ENCODE measurements at regions not wholly inside any gene's neighbourhood (a gene's known extent, or its start where the extent isn't known, plus 50 kb on each side); places are given as distances from the start of the nearest gene placed in this dataset.
A peak's percentile ranks its signal among the peaks of the same experiment; 100 is the strongest.
"Not testable (repeated sequence)": the region's sequence is repeated elsewhere in the genome, so short reads cannot be mapped to it uniquely, and the experiment has no call there.

DNA sequence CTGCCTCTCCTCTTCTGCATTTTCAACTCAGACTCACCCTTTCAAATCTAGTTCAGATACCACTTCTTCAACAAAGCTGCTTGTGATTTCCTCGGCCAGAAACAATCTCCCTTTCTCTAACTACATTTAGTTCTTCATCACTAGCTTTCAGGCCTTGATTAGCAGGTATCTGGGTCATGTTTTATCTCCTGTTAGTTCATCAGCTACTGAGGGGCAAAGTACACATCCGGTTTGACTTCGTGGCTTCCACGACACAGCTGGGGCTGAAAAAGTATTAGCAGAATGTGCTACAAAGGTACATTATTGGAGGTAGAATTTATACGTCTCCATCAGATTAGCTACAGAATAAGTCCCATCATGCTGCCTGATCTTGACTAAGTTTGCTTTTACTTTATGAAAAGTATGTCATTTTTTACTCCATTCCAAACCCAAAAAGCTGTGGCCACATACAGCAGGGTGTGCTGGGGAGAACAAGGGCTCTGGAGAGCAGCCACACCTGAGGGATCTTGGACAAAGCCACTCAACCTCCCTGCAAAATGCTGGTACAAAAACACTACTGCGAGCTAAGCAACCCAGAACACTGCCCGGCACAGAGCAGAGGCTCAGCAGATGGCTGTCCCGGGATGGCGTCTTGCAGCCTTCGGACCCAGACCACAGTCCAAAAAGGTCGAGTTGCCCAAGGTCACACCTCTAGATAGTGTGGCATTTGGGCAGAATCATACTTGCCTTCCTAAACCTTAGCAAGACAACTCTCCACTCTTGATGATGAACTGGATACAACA, 120.5 kb upstream of the PRKX start:
- H3K27ac ChIP-seq, H3K27me3 ChIP-seq, H3K4me3 ChIP-seq, H3K36me3 ChIP-seq, DNase-seq, H3K9me3 ChIP-seq, H3K4me1 ChIP-seq: not testable (repeated sequence)

DNA sequence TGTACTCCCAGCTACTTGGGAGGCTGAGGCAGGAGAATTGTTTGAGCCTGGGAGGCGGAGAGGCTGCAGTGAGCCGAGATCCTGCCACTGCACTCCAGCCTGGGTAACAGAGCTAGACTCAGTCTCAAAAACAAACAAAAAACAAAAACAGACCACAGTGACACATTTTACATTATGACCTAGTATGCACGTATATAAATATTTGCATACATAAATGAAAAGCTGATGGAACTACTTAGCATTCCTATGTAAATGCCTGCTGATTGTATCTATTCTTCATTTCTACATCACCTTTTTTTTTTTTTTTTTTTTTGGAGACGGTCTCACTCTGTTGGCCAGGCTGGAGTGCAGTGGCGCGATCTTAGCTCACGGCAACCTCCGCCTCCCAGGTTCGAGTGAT, 116.6 kb upstream of the PRKX start:
- not testable (repeated sequence) for H3K27me3 ChIP-seq, H3K9me3 ChIP-seq, DNase-seq, H3K36me3 ChIP-seq, H3K27ac ChIP-seq, H3K4me3 ChIP-seq, H3K4me1 ChIP-seq

- H3K27ac ChIP-seq, H3K4me3 ChIP-seq, H3K9me3 ChIP-seq, DNase-seq, H3K36me3 ChIP-seq, H3K4me1 ChIP-seq, H3K27me3 ChIP-seq: not testable (repeated sequence)
Measured at GRCh38 chrX:3829041-3829531, 115.6 kb upstream of the PRKX start.

DNA sequence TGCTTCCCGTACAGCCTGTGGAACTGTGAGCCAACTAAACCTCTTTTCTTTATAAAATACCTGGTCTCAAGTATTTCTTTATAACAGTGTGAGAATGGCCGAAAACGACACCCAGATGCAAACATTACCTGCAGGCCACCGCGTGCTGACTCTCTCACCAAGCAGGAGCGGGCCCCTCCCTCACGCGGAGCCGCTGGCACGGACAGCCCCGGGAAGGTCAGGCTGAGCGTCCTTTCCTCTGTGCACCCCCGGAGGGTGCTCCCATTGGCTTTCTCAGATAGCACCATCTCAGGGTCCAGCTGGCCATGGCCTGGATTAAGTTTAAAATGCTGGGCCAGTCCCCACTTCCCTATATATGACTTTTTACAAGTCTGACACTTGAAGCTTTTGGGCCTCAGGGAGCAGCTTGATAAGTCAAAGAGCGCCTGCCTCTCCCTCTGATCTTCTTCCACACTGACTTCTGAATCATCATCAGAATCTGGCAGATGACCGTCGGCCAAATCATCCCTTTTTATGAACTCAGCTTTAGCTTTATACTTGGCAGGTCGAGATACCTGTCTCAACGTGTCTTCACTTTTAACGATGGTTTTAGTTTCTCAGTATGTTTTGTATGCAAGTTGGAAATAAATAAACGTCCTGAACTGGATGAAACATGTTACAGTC, 115.1 kb upstream of the PRKX start:
- H3K36me3 ChIP-seq, DNase-seq, H3K4me3 ChIP-seq, H3K4me1 ChIP-seq, H3K27ac ChIP-seq, H3K27me3 ChIP-seq, H3K9me3 ChIP-seq: not testable (repeated sequence)

DNA sequence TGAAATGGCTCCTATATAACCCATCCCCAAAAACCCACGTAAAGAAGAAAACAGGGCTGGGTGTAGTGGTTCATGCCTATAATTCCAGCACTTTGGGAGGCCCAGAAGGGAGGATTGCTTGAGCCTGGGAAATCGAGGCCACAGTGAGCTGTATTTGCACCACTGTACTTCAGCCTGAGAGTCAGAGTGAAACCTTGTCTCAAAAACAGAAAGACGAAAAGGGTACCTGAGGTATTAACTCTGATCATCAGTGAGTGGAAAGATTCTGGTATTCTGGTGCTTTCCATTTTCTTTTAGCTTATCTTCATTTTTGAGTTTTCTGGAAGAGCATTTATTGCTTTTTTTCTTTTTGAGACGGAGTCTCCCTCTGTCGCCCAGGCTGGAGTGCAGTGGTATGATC, 110.6 kb upstream of the PRKX start:
- not testable (repeated sequence) for H3K27me3 ChIP-seq, H3K4me3 ChIP-seq, H3K36me3 ChIP-seq, DNase-seq, H3K27ac ChIP-seq, H3K9me3 ChIP-seq, H3K4me1 ChIP-seq

GRCh38 chrX:3820167-3820566, 106.7 kb upstream of the PRKX start:
- no peaks in the 10 kb centered on the region for H3K9me3 ChIP-seq
- H3K27me3 ChIP-seq = no peaks in the 10 kb centered on the region
- TF ChIP-seq POLR2A (IDR thresholded peaks at IDR 0.05) = no peak
- TF ChIP-seq, protein P1, sequence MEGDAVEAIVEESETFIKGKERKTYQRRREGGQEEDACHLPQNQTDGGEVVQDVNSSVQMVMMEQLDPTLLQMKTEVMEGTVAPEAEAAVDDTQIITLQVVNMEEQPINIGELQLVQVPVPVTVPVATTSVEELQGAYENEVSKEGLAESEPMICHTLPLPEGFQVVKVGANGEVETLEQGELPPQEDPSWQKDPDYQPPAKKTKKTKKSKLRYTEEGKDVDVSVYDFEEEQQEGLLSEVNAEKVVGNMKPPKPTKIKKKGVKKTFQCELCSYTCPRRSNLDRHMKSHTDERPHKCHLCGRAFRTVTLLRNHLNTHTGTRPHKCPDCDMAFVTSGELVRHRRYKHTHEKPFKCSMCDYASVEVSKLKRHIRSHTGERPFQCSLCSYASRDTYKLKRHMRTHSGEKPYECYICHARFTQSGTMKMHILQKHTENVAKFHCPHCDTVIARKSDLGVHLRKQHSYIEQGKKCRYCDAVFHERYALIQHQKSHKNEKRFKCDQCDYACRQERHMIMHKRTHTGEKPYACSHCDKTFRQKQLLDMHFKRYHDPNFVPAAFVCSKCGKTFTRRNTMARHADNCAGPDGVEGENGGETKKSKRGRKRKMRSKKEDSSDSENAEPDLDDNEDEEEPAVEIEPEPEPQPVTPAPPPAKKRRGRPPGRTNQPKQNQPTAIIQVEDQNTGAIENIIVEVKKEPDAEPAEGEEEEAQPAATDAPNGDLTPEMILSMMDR (IDR thresholded peaks at IDR 0.05) = no peak
- H3K4me3 ChIP-seq = no peak overlapping the region
- no peak overlapping the region for H3K27ac ChIP-seq
- no peaks in the 10 kb centered on the region for H3K36me3 ChIP-seq
- no peak for DNase-seq
- H3K4me1 ChIP-seq = no peaks in the 10 kb centered on the region

DNA sequence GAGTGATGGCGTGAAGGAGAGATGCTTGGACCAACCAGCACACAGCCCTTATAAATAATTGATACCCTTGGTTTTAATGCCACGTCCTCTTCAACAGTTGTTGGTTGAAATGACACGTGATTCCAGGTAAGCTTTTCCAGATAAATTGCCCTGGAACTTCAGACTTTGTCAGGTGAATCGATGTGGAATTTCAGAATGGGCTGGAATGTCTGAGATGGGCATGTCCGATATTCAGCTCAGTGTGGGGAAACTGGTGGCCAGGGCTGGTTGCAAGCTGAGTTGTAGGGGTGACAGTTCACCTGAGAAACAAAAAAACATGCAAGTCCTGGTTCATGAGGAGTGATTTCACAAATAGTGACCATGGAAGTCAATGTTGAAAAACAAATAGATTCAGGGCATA, 104.0 kb upstream of the PRKX start:
- not testable (repeated sequence) for H3K27ac ChIP-seq, H3K9me3 ChIP-seq, H3K4me3 ChIP-seq, H3K27me3 ChIP-seq, DNase-seq, H3K36me3 ChIP-seq, H3K4me1 ChIP-seq

DNA sequence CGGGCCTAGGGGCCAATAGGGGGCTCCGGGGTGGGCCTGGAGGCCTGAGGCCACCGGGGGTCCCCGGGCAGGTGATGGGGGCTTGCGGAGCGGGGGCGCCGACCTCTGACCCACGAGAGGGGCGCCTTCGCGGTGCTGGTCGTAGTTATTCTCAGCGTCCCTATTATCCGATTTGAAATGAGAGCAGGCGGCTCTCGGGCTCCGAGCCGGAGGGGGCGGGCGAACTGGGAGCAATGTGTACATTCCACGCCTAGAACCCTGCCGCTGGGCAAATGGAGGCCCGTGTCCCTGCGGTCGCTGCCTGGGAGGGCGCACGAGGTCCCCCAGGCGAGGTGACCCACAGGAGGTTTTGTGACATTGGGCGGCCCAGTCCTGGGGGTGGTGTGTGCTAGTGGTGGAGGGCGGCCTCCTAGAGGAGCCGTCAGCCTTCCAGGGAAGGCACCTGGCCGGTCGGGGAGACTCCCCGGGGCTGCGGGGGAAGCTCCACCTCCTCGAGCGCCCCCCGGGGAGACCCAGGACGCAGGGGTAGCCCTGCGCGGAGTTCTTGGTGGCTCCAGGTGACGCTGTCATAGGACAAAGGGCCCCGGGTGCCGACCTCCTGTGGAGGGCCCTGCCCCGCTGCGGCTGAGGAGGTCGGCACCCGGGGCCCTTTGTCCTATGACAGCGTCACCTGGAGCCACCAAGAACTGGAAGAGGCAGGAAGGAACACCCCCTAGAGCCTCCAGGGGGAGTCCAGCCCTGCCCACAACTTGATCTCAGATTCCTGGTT, 102.6 kb upstream of the PRKX start:
- no peaks in the 10 kb centered on the region for H3K27me3 ChIP-seq
- H3K9me3 ChIP-seq = no peaks in the 10 kb centered on the region
- H3K36me3 ChIP-seq = no peaks in the 10 kb centered on the region
- H3K27ac ChIP-seq = peak overlapping the region; percentile 93 to 98 (median 98)
- H3K4me3 ChIP-seq = peak overlapping the region; percentile 68 to 89 (median 85)
- DNase-seq = peak; percentile 47 to 78 (median 67)
- TF ChIP-seq POLR2A (IDR thresholded peaks at IDR 0.05) = peak in 1 of 2 donors; percentile 26
- TF ChIP-seq, protein P1 (IDR thresholded peaks at IDR 0.05) = peak in 1 of 6 experiments; percentile 35
- H3K4me1 ChIP-seq = no peaks in the 10 kb centered on the region

Data from Peyer's patch (tissue), 4 donors.